ENCODE measurements at regions not wholly inside any gene's neighbourhood (a gene's known extent, or its start where the extent isn't known, plus 50 kb on each side); places are given as distances from the start of the nearest gene placed in this dataset.
"Not testable (repeated sequence)": the region's sequence is repeated elsewhere in the genome, so short reads cannot be mapped to it uniquely, and the experiment has no call there.

DNA sequence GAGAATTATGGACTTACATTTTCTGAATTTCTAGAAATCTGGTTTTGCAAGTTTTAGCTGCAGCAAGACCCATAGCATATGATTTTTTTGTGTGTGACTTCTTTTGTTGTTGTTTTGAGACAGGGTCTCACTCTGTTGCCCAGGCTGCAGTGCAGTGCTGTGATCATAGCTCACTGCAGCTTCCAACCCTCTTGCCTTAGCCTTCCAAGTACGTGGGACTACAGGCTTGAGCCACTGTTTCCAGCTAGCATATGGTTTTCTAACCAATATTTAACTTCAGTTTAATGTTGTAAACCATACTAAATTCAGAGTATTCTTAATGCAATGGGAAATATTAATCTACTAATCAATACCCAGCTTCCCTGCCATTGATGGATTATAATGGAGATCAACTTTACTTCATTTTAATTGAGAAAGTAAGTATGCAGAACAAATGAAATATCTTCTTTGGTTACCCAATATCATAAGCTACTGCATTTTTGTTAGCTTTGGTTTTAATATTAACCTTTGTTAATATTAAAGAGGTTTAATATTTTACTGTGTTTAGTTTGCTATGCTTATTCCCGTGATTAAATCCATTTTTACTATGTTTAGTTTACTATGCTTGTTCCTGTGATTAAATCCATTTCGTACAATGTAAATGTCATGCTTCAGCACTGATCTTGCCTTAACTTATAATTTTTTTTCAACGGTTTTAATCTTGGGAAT is 273.4 kb upstream of the TMEFF2 start:
- DNase-seq = no peak

DNA sequence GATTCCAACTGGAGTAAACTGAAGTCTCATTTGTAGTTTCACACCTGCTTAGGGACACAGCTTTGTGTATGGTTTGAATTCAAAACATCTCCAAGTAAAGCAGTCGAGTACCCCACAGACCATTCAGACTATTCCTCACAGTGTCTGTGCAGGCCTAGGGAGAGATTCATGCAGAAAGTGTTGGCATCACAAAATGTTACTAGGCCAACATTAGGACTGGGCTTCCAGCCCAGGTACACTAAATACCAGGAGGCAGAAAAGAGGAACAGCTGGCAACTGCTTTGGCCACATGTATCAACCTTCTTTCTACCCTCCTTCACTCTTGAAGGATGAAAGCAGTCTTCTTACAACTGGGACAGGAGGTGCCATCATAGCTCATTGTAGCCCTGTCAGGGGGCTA is 270.4 kb upstream of the TMEFF2 start:
- no peak for DNase-seq

GRCh38 chr2:192459422-192459821 is 264.7 kb upstream of the TMEFF2 start:
- DNase-seq = no peak

DNA sequence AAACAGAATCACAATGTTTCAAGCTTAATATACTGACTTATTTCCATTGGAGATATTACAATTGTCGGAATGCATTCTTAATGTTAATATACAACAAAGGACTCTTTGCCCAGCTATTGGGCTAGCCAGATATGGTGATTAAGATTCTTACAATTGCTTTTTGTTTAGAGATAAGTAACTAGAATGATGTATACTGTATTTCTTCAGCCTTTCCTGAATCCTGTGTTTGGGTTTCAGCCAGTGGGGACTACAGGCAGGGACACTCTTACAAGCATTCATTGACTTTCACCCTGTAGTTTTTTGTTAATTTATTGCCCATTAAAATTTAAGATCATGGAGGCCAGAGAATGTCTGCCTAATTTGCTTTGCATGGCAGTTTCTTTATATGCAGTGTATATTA is 254.1 kb upstream of the TMEFF2 start:
- DNase-seq = no peak

DNA sequence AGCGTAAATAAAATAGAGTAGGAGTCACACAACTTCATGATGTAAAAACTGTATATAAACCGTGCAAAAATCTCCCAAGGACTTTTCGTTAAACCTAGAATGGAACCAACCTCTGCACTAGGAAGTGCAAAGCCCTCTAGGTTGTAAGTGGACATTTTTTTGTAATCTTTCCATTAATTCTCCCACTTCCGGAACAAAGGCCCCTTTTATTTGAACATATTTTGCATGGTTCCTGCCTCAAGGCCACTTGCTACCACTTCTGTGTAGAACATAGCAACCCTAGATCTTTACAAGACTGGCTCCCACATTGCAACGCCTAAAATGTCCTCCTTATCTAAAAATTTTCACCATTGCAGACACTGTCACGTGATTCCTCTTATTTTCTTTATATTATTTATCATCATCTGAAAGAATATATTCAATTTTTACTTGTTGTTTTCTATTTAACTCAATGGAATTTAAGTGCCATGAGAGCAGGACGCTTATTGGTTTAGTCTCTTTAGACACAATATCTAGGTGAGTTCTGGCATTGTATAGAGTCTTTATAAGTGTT is 249.6 kb upstream of the TMEFF2 start:
- no peak for DNase-seq

DNA sequence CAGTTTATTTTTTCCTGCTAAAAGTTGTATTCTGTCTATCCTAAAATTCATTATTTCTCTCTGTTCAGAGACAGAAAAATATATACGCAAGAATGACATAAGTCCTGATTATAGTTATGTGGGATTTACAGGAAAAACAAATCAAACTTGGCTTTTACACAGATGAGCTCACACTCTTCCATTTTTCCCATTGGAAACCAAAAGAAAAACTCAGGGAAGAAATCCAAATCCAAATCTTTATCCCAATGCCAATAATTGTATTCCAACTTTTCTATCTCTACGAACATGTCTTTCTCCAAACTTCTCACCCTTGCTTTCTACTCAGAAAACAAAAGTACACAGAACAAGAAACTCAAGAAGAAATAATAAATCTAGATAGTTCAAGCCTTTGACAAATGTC is 249.1 kb upstream of the TMEFF2 start:
- no peak for DNase-seq

DNA sequence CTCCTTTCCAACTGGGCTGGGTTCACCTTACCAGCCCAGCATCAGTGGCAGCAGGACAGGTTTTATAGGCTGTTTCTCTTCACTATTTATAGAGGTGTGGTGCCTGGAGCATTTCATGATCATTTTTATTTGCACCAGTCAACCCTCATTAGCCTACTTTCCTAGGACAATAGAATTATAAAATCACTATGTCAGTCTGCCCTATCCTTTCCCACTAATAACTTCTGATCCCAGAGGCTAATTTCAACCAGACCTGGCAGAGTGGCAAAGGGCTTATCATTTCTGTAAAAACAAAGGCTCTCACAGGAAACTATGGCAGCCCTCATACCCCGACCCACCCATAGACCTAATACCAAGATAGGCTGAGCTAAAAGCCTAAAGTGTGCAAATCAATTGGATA is 243.5 kb upstream of the TMEFF2 start:
- no peak for DNase-seq

- DNase-seq = no peak
Measured at GRCh38 chr2:192437653-192438052, 242.9 kb upstream of the TMEFF2 start.

DNA sequence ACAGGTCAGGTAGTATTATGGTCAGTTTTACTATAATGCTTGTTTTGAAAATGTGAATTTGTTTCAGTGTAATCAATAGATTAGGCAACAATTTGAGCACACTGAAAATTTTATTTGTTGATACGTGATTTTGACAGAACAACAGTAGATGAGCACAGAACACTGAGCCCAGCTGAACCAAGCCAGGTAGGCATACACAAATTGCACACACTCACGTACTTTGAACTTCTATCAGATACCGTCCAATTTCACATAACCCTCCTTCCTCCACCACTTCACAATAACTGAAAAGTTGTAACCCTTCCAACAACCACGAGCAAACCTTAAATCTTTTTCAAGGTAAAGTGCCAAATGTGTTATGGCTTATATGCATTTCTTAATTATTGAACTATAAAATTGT is 229.5 kb upstream of the TMEFF2 start:
- DNase-seq = no peak

- DNase-seq = no peak
Measured at GRCh38 chr2:192419786-192420185, 225.1 kb upstream of the TMEFF2 start.

GRCh38 chr2:192416060-192416459 is 221.3 kb upstream of the TMEFF2 start:
- no peak for DNase-seq

DNA sequence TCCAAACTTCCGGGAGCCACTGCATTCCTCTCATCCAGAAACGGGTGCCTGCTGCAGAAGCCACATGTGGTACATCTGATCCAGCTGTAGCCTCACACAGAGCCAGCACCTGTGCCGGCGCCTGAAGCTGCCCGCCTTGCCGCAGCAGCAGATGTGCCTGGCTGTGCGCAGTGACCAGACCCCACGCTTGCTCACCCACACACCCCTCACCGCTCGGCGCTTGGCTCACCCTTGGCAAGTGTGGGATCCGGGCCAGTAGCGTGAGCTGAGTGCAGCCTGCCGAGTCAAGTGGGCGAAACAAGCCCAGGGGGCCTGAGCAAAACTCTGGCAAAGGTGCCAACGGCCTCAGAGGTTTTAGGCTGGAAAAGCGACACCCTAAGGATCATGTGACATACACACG is 220.1 kb upstream of the TMEFF2 start:
- DNase-seq = no peak

DNA sequence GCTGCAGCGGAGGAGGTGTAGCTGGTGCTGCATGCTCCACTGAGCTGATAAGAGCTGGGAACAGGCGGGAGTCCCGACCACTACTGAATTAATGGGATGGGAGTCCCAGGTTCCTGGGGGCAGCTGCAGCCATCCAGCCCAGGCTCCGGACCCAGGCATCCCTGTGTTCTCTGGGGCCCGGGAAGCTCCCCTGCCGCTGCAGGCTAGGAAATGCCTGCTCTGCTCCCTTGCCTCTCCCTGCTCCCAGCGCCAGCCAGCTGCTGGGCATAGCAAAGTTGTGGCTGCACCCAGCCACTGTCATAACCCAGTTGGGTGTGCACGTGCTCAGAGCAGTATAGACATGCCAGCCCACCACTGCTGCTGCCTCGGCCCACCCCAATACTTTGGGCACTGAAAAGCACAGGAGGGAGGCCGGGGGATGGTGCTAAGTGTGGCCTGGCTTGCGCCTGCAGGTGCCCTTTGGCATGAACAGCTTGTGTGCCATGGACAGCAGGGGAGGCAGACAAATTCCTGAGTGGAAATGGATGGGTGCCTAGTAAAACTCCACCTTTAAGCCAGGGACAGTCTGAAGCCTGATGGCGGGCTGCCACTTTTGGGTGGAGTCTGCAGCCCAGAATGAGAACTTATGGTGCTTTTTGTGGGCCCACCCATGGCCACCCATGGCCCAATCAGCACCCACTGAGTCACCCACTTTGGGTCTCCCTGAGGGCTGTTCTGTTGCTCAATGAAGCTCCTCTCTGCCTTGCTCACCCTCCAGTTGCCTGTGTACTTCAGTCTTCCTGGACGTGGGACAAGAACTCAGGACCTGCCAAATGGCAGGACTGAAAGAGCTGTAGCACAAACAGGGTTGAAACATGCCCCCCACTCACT is 219.3 kb upstream of the TMEFF2 start:
- no peak for DNase-seq

DNA sequence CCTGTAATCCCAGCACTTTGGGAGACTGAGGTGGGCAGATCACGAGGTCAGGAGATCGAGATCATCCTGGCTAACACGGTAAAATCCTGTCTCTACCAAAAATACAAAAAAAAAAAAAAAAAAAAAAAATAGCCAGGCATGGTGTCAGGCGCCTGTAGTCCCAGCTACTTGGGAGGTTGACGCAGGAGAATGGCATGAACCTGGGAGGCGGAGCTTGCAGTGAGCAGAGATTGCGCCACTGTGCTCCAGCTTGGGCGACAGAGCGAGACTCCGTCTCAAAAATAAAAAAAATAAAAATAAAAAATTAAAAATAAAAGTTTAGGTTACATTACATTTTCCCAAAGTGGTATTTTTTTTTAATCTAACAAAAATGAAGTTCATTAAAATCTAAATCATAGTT is 218.1 kb upstream of the TMEFF2 start:
- DNase-seq = not testable (repeated sequence)

DNA sequence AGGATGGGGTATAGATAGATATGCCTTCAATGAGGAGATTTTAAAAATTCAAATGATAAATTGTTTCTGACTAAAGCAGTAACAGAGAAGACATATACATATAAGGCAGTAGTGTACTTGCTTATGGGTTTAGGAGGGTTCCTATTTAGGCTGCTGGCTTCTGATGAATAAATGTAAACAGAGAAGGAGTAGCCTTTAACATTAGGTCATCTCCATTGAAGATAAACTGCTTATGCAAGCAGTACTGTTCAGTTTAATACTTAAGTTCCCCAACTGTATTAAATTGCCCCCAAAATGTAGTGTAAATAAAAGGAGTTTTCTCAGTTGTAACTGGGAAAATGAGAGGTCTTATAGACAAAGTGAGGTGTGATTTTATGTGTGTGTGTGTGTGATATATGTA is 217.7 kb upstream of the TMEFF2 start:
- DNase-seq = no peak

- DNase-seq = no peak
Measured at GRCh38 chr2:192411755-192412154, 217.0 kb upstream of the TMEFF2 start.

GRCh38 chr2:192410319-192410718 is 215.6 kb upstream of the TMEFF2 start:
- DNase-seq = no peak

DNA sequence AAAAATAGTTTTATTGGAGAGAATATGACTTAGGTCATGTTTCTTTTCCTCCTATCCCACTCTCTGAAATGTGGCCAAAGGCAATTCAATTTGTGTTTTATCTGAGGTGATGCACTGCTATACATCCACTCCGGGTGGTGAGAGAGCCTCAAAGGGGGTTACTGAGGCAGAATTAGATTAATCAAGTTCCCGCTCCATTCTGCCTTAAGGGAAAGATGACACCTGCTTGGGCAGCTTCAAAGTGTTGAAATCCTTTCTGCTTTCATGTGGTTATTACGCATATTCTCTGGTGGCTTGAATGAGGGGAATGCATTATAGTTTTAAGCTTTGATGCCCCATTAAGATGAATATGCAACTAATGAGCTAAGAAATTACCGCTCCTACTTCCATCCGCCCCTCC is 213.0 kb upstream of the TMEFF2 start:
- no peak for DNase-seq

GRCh38 chr2:192398236-192398635 is 203.5 kb upstream of the TMEFF2 start:
- no peak for DNase-seq

GRCh38 chr2:192394605-192395004 is 199.9 kb upstream of the TMEFF2 start:
- DNase-seq = no peak

GRCh38 chr2:192391041-192391440 is 196.3 kb upstream of the TMEFF2 start:
- no peak for DNase-seq

DNA sequence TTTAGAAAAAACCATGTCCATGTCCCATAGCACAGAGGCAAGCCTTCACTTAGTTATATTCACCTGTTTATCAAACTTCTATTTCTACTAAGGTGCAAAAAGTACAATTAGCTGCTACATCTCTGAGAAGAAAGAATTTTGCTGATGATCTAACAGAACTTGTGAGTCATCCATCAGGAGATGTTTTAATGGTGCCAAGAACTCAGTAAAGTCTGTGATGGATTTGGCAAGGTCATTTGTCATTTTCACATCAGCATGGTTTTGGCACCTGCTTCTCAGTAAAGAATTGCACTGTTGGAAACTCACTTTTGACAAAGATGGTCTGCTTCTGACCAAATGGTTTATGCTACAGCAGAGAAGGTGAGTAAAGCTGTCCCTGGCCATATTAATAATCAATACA is 195.7 kb upstream of the TMEFF2 start:
- DNase-seq = no peak

DNA sequence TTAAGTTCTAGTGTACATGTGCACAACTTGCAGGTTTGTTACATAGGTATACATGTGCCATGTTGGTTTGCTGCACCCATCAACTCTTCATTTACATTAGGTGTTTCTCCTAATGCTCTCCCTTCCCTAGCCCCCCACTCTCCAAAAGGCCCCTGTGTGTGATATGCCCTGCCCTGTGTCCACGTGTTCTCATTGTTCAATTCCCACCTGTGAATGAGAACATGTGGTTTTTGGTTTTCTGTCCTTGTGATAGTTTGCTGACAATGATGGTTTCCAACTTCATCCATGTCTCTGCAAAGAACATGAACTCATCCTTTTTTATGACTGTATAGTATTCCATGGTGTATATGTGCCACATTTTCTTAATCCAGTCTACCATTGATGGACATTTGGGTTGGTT is 189.5 kb upstream of the TMEFF2 start:
- DNase-seq = not testable (repeated sequence)

GRCh38 chr2:192381082-192381481 is 186.3 kb upstream of the TMEFF2 start:
- DNase-seq = no peak
